ENCODE measurements at regions not wholly inside any gene's neighbourhood (a gene's known extent, or its start where the extent isn't known, plus 50 kb on each side); places are given as distances from the start of the nearest gene placed in this dataset.
"Not testable (repeated sequence)": the region's sequence is repeated elsewhere in the genome, so short reads cannot be mapped to it uniquely, and the experiment has no call there.

DNA sequence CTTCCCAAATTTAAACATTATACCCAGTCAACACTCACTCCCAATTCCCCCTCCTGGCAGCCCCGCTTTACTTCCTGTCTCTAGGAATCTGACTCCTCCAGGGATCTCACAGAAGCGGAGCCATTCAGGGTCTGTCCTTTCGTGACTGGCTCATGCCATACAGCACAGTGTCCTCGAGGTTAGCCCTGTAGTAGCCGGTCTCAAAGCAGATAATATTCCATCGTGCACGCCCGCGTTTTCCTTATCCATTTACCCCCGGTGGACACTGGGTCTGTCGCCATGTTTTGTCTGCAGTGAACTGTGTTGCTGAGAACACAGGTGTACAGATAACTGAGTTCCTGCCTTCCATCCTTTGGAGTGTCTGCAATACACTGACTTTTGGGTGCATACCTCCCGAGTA is 95.3 kb downstream of the TTLL2 start:
- TF ChIP-seq, protein P1, sequence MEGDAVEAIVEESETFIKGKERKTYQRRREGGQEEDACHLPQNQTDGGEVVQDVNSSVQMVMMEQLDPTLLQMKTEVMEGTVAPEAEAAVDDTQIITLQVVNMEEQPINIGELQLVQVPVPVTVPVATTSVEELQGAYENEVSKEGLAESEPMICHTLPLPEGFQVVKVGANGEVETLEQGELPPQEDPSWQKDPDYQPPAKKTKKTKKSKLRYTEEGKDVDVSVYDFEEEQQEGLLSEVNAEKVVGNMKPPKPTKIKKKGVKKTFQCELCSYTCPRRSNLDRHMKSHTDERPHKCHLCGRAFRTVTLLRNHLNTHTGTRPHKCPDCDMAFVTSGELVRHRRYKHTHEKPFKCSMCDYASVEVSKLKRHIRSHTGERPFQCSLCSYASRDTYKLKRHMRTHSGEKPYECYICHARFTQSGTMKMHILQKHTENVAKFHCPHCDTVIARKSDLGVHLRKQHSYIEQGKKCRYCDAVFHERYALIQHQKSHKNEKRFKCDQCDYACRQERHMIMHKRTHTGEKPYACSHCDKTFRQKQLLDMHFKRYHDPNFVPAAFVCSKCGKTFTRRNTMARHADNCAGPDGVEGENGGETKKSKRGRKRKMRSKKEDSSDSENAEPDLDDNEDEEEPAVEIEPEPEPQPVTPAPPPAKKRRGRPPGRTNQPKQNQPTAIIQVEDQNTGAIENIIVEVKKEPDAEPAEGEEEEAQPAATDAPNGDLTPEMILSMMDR (IDR thresholded peaks at IDR 0.05), result no peak
- no peak for TF ChIP-seq POLR2A (IDR thresholded peaks at IDR 0.05)
- Histone ChIP-seq H3K4me1 (no peaks in the 10 kb centered on the region), H3K27me3 (no peaks in the 10 kb centered on the region), H3K4me3 (no peak overlapping the region), H3K36me3 (no peaks in the 10 kb centered on the region), H3K9me3 (no peaks in the 10 kb centered on the region), H3K27ac (no peak overlapping the region)
- no peak for ATAC-seq
- intact Hi-C loops (cut with DNase I), result no loop called here
- DNase-seq, result no peak
- 74% methylated on average over 11 of the region's 12 CpGs for WGBS (ENCODE audit: insufficient coverage, low coverage, low lambda C conversion rate, missing lambda C conversion rate)

DNA sequence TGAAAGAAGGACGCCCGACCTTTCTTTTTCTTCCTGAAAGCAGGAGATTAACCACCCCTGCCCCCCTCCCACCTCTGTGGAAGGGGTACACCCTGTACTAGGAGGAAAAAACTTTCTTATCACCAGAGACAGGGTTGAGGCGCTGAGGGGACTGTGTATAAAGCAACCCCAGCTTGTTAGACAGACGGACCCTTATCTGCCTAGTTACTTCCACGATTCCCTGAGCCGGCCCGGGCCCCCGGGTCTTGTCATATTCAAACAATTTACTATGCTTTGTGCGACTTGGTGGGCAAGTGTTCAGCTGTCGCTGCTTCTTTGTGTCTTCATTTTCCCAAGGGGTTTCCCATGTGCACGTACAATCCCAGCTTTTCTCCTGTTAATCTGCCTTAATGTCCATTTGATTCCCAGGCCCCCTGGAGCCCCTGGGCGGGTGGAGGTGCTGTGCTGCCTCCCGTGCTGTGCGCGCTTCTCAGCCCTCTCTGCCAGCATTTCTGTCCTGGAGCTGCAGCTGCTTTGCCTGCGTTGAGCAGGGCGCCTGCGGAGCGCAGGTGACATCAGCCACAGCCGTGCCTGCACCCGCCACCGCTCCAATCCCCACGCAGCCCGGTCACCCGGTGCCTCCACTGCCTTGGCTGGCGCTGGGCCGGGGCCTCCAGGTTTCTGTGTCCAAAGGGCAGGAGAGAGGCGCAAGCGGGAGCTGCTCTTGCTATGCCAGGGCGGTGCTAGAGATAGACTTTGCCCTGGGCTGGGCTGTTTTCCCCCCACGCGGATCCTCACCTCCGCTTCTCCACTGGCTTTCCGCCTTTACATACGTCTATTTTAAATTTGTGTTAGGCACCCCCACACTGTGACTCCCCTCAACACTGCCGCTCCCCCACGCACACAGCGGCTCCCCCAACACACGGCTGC is 96.2 kb downstream of the TTLL2 start:
- peak; percentile 24 to 93 (median 75) for ATAC-seq
- Histone ChIP-seq H3K4me3 (no peak overlapping the region), H3K4me1 (no peaks in the 10 kb centered on the region), H3K27me3 (no peaks in the 10 kb centered on the region), H3K36me3 (no peaks in the 10 kb centered on the region), H3K27ac (no peak overlapping the region), H3K9me3 (no peaks in the 10 kb centered on the region)
- no peak for TF ChIP-seq POLR2A (IDR thresholded peaks at IDR 0.05)
- TF ChIP-seq, protein P1 (IDR thresholded peaks at IDR 0.05), result no peak
- peak in 2 of 3 donors; percentile 77 to 81 for DNase-seq
- WGBS (ENCODE audit: insufficient coverage, low coverage, low lambda C conversion rate, missing lambda C conversion rate), result 72% methylated on average over 11 of the region's 39 CpGs
- intact Hi-C loops (cut with DNase I), result no loop called here

- H3K9me3 ChIP-seq; ATAC-seq; intact Hi-C loops (cut with DNase I); H3K4me3 ChIP-seq; DNase-seq; H3K4me1 ChIP-seq; H3K27ac ChIP-seq; H3K36me3 ChIP-seq; H3K27me3 ChIP-seq: not testable (repeated sequence)
- 100% methylated on average over 4 of the region's 36 CpGs for WGBS (ENCODE audit: insufficient coverage, low coverage, low lambda C conversion rate, missing lambda C conversion rate)
Measured at GRCh38 chr6:167421944-167422343, 97.1 kb downstream of the TTLL2 start.

GRCh38 chr6:167422934-167423333 is 98.0 kb downstream of the TTLL2 start:
- no peak overlapping the region for H3K4me3 ChIP-seq
- WGBS (ENCODE audit: insufficient coverage, low coverage, low lambda C conversion rate, missing lambda C conversion rate), result 95% methylated on average over 15 of the region's 23 CpGs
- intact Hi-C loops (cut with DNase I), result no loop called here
- H3K9me3 ChIP-seq, result no peaks in the 10 kb centered on the region
- no peak overlapping the region for H3K27ac ChIP-seq
- no peaks in the 10 kb centered on the region for H3K4me1 ChIP-seq
- DNase-seq (no peak), ATAC-seq (no peak)
- no peaks in the 10 kb centered on the region for H3K36me3 ChIP-seq
- TF ChIP-seq, protein P1 (IDR thresholded peaks at IDR 0.05), result no peak
- no peak for TF ChIP-seq POLR2A (IDR thresholded peaks at IDR 0.05)
- H3K27me3 ChIP-seq, result no peaks in the 10 kb centered on the region

DNA sequence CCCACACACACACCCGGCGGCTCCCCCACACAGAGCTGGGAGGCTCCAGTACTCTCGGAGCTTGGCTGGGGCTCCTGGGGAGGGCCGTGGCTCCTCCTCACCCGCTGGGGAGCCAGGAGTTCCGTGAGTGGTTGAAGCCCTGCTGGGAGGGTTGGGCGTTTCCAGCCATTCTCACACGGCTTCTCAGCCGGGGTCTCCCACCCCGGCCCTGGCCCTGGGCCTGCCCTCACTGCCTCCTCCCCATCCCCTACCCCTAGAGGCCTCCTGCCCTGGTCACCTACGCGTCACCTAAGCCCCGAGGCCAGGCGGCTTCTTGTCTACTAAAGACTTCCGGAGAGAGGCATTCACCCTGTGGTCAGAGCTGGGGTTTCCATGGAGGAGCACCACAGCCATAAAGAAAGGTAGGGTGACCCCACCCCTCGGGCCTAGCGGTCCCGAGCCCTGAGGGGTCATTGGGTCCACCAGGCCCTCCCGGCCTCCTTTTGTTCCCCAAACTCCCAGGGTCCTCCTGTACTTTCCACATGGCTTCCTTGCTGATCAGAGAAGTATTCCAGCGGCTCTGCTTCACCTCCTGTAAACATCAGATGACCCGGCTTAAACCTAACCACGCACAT is 99.3 kb downstream of the TTLL2 start:
- TF ChIP-seq, protein P1 (IDR thresholded peaks at IDR 0.05), result no peak
- TF ChIP-seq POLR2A (IDR thresholded peaks at IDR 0.05), result no peak
- Histone ChIP-seq H3K9me3 (no peaks in the 10 kb centered on the region), H3K4me1 (no peaks in the 10 kb centered on the region), H3K27ac (no peak overlapping the region), H3K27me3 (no peaks in the 10 kb centered on the region), H3K4me3 (no peak overlapping the region), H3K36me3 (no peaks in the 10 kb centered on the region)
- WGBS (ENCODE audit: insufficient coverage, low coverage, low lambda C conversion rate, missing lambda C conversion rate), result 98% methylated on average over 8 of the region's 22 CpGs
- intact Hi-C loops (cut with DNase I), result no loop called here
- no peak for ATAC-seq
- DNase-seq, result no peak

Data from right lobe of liver (tissue), 6 donors.